H9 (cell line): ENCODE measurements at regions not wholly inside any gene's neighbourhood (a gene's known extent, or its start where the extent isn't known, plus 50 kb on each side); places are given as distances from the start of the nearest gene placed in this dataset.

Experiments
- DNase-seq: peaks from one replicate; pipeline ENCODE4 v3.0.0-alpha.2; 2017
- H2AFZ ChIP-seq: one replicate; pipeline ENCODE4 v1.6.1; 2013; ENCODE audit warnings: mild to moderate bottlenecking, low read length, control low read depth, moderate library complexity
- H2AK5ac ChIP-seq: 2 replicates; pipeline ENCODE4 v1.6.1; 2013; ENCODE audit warnings: low read length, control low read depth, mixed read lengths; ENCODE audit not compliant: insufficient read length
- H2BK120ac ChIP-seq: one replicate; pipeline ENCODE4 v1.6.1; 2013; ENCODE audit warnings: low read depth, mild to moderate bottlenecking, low read length, control low read depth, inconsistent platforms; ENCODE audit not compliant: poor library complexity, severe bottlenecking
- H2BK12ac ChIP-seq: 2 replicates; pipeline ENCODE4 v1.6.1; 2013; ENCODE audit warnings: low read length, control low read depth, mixed read lengths, low read depth; ENCODE audit not compliant: insufficient read length
- H2BK15ac ChIP-seq: 2 replicates; pipeline ENCODE4 v1.6.1; 2013; ENCODE audit warnings: low read depth, low read length, control low read depth
- H2BK20ac ChIP-seq: one replicate; pipeline ENCODE4 v1.6.1; 2013; ENCODE audit warnings: low read depth, mild to moderate bottlenecking, low read length, control low read depth, inconsistent platforms; ENCODE audit not compliant: poor library complexity, severe bottlenecking
- H2BK5ac ChIP-seq: 2 replicates; pipeline ENCODE4 v1.6.1; 2013; ENCODE audit warnings: low read length, control low read depth, mixed read lengths; ENCODE audit not compliant: insufficient read length
- H3K14ac ChIP-seq: 2 replicates; pipeline ENCODE4 v1.6.1; 2013; ENCODE audit warnings: low read length, control low read depth; ENCODE audit not compliant: insufficient read depth
- H3K18ac ChIP-seq: 2 replicates; pipeline ENCODE4 v1.6.1; 2013; ENCODE audit warnings: low read depth, mild to moderate bottlenecking, mixed read lengths, low read length, control low read depth; ENCODE audit not compliant: insufficient read length
- H3K23ac ChIP-seq: 2 replicates; pipeline ENCODE4 v1.6.1; 2013; ENCODE audit warnings: low read length, control low read depth, mixed read lengths, low read depth; ENCODE audit not compliant: insufficient read length
- H3K23me2 ChIP-seq: 2 replicates; pipeline ENCODE4 v1.6.1; 2013; ENCODE audit warnings: low read depth, mild to moderate bottlenecking, mixed read lengths, low read length, control low read depth; ENCODE audit not compliant: insufficient read length, poor library complexity, severe bottlenecking
- H3K27ac ChIP-seq: 2 replicates; pipeline ENCODE4 v1.5.1; 2013; ENCODE audit warnings: low read length, control low read depth, mixed read lengths, low read depth; ENCODE audit not compliant: insufficient read length
- H3K27me3 ChIP-seq: 2 replicates; pipeline ENCODE4 v1.6.1; 2013; ENCODE audit warnings: low read length, control low read depth, inconsistent platforms; ENCODE audit not compliant: insufficient read depth
- H3K4ac ChIP-seq: 2 replicates; pipeline ENCODE4 v1.6.1; 2013; ENCODE audit warnings: low read depth, mild to moderate bottlenecking, control low read depth, inconsistent platforms, low read length, moderate library complexity
- H3K4me1 ChIP-seq: 2 replicates; pipeline ENCODE4 v1.6.1; 2013; ENCODE audit warnings: low read length, control low read depth, inconsistent platforms; ENCODE audit not compliant: insufficient read depth
- H3K4me2 ChIP-seq: 2 replicates; pipeline ENCODE4 v1.6.1; 2013; ENCODE audit warnings: low read length, control low read depth, mixed read lengths; ENCODE audit not compliant: insufficient read length, insufficient read depth
- H3K56ac ChIP-seq: 2 replicates; pipeline ENCODE4 v1.6.1; 2013; ENCODE audit warnings: low read depth, mild to moderate bottlenecking, mixed read lengths, low read length, control low read depth; ENCODE audit not compliant: insufficient read length
- H3K79me1 ChIP-seq: 2 replicates; pipeline ENCODE4 v1.6.1; 2013; ENCODE audit warnings: low read depth, mild to moderate bottlenecking, moderate library complexity, low read length, control low read depth, inconsistent platforms; ENCODE audit not compliant: insufficient read depth, poor library complexity, severe bottlenecking
- H3K79me2 ChIP-seq: 2 replicates; pipeline ENCODE4 v1.6.1; 2013; ENCODE audit warnings: low read length, control low read depth, inconsistent platforms; ENCODE audit not compliant: insufficient read depth
- H3K9ac ChIP-seq: 2 replicates; pipeline ENCODE4 v1.6.1; 2013; ENCODE audit warnings: low read length, control low read depth, mixed read lengths; ENCODE audit not compliant: insufficient read length; ENCODE audit errors: extremely low read depth
- H3K9me3 ChIP-seq: one replicate; pipeline ENCODE4 v1.6.1; 2013; ENCODE audit warnings: low read depth, low read length, inconsistent platforms; ENCODE audit not compliant: control insufficient read depth
- H3T11ph ChIP-seq: one replicate; pipeline ENCODE4 v1.6.1; 2013; ENCODE audit warnings: mild to moderate bottlenecking, low read length, control low read depth, inconsistent platforms
- H4K20me1 ChIP-seq: one replicate; pipeline ENCODE4 v1.6.1; 2013; ENCODE audit not compliant: control insufficient read depth, insufficient read length, insufficient read depth
- H4K5ac ChIP-seq: 2 replicates; pipeline ENCODE4 v1.6.1; 2013; ENCODE audit warnings: low read depth, mild to moderate bottlenecking, mixed read lengths, low read length, control low read depth; ENCODE audit not compliant: insufficient read length
- H4K8ac ChIP-seq: replicated peaks from 2 replicates; pipeline ENCODE4 v1.6.1; 2013; ENCODE audit warnings: low read length, control low read depth, mixed read lengths, low read depth; ENCODE audit not compliant: insufficient read length
- H4K91ac ChIP-seq: 2 replicates; pipeline ENCODE4 v1.6.1; 2013; ENCODE audit warnings: low read depth, mild to moderate bottlenecking, moderate library complexity, mixed read lengths, low read length, control low read depth; ENCODE audit not compliant: insufficient read length
- H3K27ac Mint-ChIP-seq, 3 experiments: 2 replicates in 2 of 3; 3 replicates in 1 of 3; pipeline ENCODE4 v1.8.0; 2020 to 2021; ENCODE audit warnings: mixed read lengths in 3 of 3, mild to moderate bottlenecking in 1 of 3, moderate library complexity in 1 of 3
- H3K27me3 Mint-ChIP-seq: 2 replicates; pipeline ENCODE4 v1.8.0; 2021; ENCODE audit warnings: low read depth, mild to moderate bottlenecking, moderate library complexity, mixed read lengths
- H3K36me3 Mint-ChIP-seq, 3 experiments: 2 replicates in 2 of 3; 3 replicates in 1 of 3; pipeline ENCODE4 v1.8.0; 2020 to 2021; ENCODE audit warnings: low read depth in 3 of 3, mixed read lengths in 3 of 3; ENCODE audit not compliant: insufficient read depth in 1 of 3
- H3K4me1 Mint-ChIP-seq, 2 experiments: 2 replicates each; pipeline ENCODE4 v1.8.0; 2020; ENCODE audit warnings: mixed read lengths in 2 of 2
- H3K4me3 Mint-ChIP-seq, 2 experiments: 2 replicates in 1 of 2; 3 replicates in 1 of 2; pipeline ENCODE4 v1.8.0; 2020 to 2021; ENCODE audit warnings: mild to moderate bottlenecking in 2 of 2, mixed read lengths in 2 of 2, moderate library complexity in 1 of 2
- H3K9me3 Mint-ChIP-seq, 2 experiments: 2 replicates in 1 of 2; 3 replicates in 1 of 2; pipeline ENCODE4 v1.8.0; 2020; ENCODE audit warnings: mild to moderate bottlenecking in 2 of 2, mixed read lengths in 2 of 2, moderate library complexity in 1 of 2
- WGBS: extraction: QIAGEN DNeasy Blood & Tissue Kit; methylation state at CpG from one replicate; pipeline ENCODE4 v1.1.7; 2013; ENCODE audit warnings: missing lambda C conversion rate, low lambda C conversion rate, mixed read lengths; ENCODE audit not compliant: insufficient read length; ENCODE audit errors: extremely low coverage; 5-methylcytosine and 5-hydroxymethylcytosine counted together
- TF ChIP-seq, protein P1 (sequence below): fragments of 200-600 bp; sonication (generic); conservative IDR thresholded peaks from 3 replicates; pipeline ENCODE4 v1.8.0; 2021; ENCODE audit warnings: antibody characterized with exemption, mild to moderate bottlenecking

GRCh38 chr2:159856760-159857159 lies 58.8 kb upstream of the CD302 start:
- TF ChIP-seq, protein P1, sequence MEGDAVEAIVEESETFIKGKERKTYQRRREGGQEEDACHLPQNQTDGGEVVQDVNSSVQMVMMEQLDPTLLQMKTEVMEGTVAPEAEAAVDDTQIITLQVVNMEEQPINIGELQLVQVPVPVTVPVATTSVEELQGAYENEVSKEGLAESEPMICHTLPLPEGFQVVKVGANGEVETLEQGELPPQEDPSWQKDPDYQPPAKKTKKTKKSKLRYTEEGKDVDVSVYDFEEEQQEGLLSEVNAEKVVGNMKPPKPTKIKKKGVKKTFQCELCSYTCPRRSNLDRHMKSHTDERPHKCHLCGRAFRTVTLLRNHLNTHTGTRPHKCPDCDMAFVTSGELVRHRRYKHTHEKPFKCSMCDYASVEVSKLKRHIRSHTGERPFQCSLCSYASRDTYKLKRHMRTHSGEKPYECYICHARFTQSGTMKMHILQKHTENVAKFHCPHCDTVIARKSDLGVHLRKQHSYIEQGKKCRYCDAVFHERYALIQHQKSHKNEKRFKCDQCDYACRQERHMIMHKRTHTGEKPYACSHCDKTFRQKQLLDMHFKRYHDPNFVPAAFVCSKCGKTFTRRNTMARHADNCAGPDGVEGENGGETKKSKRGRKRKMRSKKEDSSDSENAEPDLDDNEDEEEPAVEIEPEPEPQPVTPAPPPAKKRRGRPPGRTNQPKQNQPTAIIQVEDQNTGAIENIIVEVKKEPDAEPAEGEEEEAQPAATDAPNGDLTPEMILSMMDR = no peak
- WGBS = no CpG with 5 or more reads among the region's 2 CpGs
- Histone ChIP-seq H4K8ac (no peak overlapping the region), H3K56ac (no peak overlapping the region), H3K9ac (no peak overlapping the region), H2BK15ac (no peak overlapping the region), H2BK120ac (no peak overlapping the region), H3K4me1 (no peaks in the 10 kb centered on the region), H3K18ac (no peak overlapping the region), H3T11ph (no peak overlapping the region), H3K27me3 (no peaks in the 10 kb centered on the region), H3K4me2 (no peak overlapping the region), H3K23me2 (no peaks in the 10 kb centered on the region), H3K4ac (no peak overlapping the region), H3K79me2 (no peaks in the 10 kb centered on the region), H2BK5ac (no peak overlapping the region), H3K27ac (no peak overlapping the region), H3K14ac (no peak overlapping the region), H2BK20ac (no peak overlapping the region), H4K20me1 (no peaks in the 10 kb centered on the region), H4K91ac (no peak overlapping the region), H2AFZ (no peak overlapping the region), H4K5ac (no peak overlapping the region), H3K23ac (no peak overlapping the region), H3K79me1 (no peaks in the 10 kb centered on the region), H2BK12ac (no peak overlapping the region), H2AK5ac (no peak overlapping the region), H3K9me3 (no peaks in the 10 kb centered on the region)
- Mint-ChIP-seq H3K27ac (no peak overlapping the region), H3K36me3 (no peaks in the 10 kb centered on the region), H3K4me3 (no peak overlapping the region), H3K27me3 (no peaks in the 10 kb centered on the region), H3K4me1 (peaks cover 7 to 14% of the 10 kb centered on the region in 2 experiments), H3K9me3 (no peaks in the 10 kb centered on the region)
- no peak for DNase-seq
